ENCODE measurements at regions not wholly inside any gene's neighbourhood (a gene's known extent, or its start where the extent isn't known, plus 50 kb on each side); places are given as distances from the start of the nearest gene placed in this dataset.

DNA sequence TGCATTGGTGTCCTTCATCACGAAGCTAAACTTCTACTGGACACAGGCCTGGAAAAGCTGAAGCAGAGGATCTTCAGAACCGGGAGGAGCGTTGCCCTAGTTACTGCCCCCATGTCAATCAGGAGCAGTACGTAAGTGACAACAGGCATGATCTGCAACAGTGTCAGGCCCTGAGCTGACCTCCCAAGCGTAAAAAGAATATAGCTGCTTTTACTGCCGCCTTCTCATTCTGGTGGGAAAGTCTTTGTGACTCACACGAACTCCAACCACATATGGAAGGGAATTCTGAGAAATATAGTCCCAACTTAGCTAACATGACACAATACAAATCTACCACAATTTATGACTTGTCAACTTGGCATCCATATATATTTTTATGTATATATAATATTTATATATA lies 1007.7 kb upstream of the CDH2 start:
- no peak for TF ChIP-seq EZH2 (IDR thresholded peaks at IDR 0.05; ENCODE audit: low read length, missing control alignments)
- TF ChIP-seq, protein P1, sequence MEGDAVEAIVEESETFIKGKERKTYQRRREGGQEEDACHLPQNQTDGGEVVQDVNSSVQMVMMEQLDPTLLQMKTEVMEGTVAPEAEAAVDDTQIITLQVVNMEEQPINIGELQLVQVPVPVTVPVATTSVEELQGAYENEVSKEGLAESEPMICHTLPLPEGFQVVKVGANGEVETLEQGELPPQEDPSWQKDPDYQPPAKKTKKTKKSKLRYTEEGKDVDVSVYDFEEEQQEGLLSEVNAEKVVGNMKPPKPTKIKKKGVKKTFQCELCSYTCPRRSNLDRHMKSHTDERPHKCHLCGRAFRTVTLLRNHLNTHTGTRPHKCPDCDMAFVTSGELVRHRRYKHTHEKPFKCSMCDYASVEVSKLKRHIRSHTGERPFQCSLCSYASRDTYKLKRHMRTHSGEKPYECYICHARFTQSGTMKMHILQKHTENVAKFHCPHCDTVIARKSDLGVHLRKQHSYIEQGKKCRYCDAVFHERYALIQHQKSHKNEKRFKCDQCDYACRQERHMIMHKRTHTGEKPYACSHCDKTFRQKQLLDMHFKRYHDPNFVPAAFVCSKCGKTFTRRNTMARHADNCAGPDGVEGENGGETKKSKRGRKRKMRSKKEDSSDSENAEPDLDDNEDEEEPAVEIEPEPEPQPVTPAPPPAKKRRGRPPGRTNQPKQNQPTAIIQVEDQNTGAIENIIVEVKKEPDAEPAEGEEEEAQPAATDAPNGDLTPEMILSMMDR (conservative IDR thresholded peaks at IDR 0.05 in 1 of 2, IDR thresholded peaks at IDR 0.05 in 1 of 2; ENCODE audit: low read depth in 1 of 2, low read length in 2 of 2): no peak
- Histone ChIP-seq H3K9me3 (ENCODE audit: control insufficient read depth, insufficient read depth, low read depth, low read length) (no peaks in the 10 kb centered on the region), H2AFZ (ENCODE audit: low read length) (no peak overlapping the region), H3K27me3 (ENCODE audit: control insufficient read depth, insufficient read depth, low read length) (no peaks in the 10 kb centered on the region), H3K27ac (ENCODE audit: insufficient read depth, low read length) (no peak overlapping the region), H3K36me3 (ENCODE audit: control insufficient read depth, insufficient read depth, low read length) (no peaks in the 10 kb centered on the region), H3K9ac (ENCODE audit: insufficient read depth, low read length) (no peak overlapping the region), H3K4me2 (ENCODE audit: extremely low read depth, insufficient read depth, low read length) (no peak overlapping the region), H3K4me3 (replicated peaks in 1 of 4; ENCODE audit: control extremely low read depth in 1 of 4, insufficient read depth in 1 of 4, low read depth in 3 of 4, low read length in 4 of 4) (no peak overlapping the region), H3K79me2 (ENCODE audit: control insufficient read depth, insufficient read depth, low read length) (no peaks in the 10 kb centered on the region), H3K4me1 (ENCODE audit: control insufficient read depth, extremely low read depth, insufficient read depth, low read length) (peaks cover 7% of the 10 kb centered on the region), H4K20me1 (ENCODE audit: control insufficient read depth, extremely low read depth, insufficient read depth, low read length) (no peaks in the 10 kb centered on the region)
- peak; percentile 41 to 80 for DNase-seq (ENCODE audit: low read depth in 2 of 2)

DNA sequence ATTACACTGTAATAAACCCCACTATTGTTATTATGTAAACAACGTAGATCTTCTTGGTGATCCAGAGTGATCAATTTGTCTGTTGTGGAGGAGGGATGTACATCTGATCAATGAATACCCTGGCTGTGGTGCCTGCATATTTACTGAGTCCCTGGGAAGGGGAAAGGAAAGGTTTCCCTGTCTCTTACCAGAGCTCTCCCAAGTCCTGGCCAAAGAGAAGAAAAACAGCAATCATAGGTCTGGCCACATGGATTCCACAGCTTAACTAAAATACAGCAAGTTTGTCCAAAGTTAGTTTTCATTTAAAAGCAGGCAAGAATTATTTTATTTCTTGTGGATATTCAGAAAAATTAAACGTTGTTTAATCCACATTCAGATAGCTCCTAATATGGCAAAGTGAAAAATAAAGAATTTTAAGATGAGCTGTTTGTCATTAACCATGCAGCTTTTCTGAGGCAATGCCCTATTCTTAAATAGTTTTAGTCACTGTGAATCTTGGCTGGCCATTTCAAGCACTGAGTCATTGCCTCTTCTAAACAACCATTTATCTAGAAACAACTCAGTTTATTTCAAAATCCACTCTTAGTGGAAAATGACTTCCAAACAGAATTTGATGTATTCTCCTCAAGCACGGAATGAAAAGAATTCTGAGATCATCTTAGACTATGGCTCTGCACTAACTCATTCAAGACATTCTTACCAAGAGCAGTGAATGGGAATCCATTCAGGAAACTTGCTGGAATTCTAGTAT lies 1004.4 kb upstream of the CDH2 start:
- H3K9ac ChIP-seq (ENCODE audit: insufficient read depth, low read length): peak overlapping the region; percentile 5
- no peak overlapping the region for H3K4me3 ChIP-seq (replicated peaks in 1 of 4; ENCODE audit: control extremely low read depth in 1 of 4, insufficient read depth in 1 of 4, low read depth in 3 of 4, low read length in 4 of 4)
- DNase-seq (ENCODE audit: low read depth in 2 of 2): peak; percentile 96 to 98
- H4K20me1 ChIP-seq (ENCODE audit: control insufficient read depth, extremely low read depth, insufficient read depth, low read length): no peaks in the 10 kb centered on the region
- peak overlapping the region; percentile 87 for H3K27ac ChIP-seq (ENCODE audit: insufficient read depth, low read length)
- H3K27me3 ChIP-seq (ENCODE audit: control insufficient read depth, insufficient read depth, low read length): no peaks in the 10 kb centered on the region
- no peak for TF ChIP-seq EZH2 (IDR thresholded peaks at IDR 0.05; ENCODE audit: low read length, missing control alignments)
- TF ChIP-seq, protein P1 (conservative IDR thresholded peaks at IDR 0.05 in 1 of 2, IDR thresholded peaks at IDR 0.05 in 1 of 2; ENCODE audit: low read depth in 1 of 2, low read length in 2 of 2): no peak
- no peaks in the 10 kb centered on the region for H3K79me2 ChIP-seq (ENCODE audit: control insufficient read depth, insufficient read depth, low read length)
- no peaks in the 10 kb centered on the region for H3K9me3 ChIP-seq (ENCODE audit: control insufficient read depth, insufficient read depth, low read depth, low read length)
- H3K4me2 ChIP-seq (ENCODE audit: extremely low read depth, insufficient read depth, low read length): peak overlapping the region; percentile 17
- H2AFZ ChIP-seq (ENCODE audit: low read length): no peak overlapping the region
- peaks cover 7% of the 10 kb centered on the region for H3K4me1 ChIP-seq (ENCODE audit: control insufficient read depth, extremely low read depth, insufficient read depth, low read length)
- no peaks in the 10 kb centered on the region for H3K36me3 ChIP-seq (ENCODE audit: control insufficient read depth, insufficient read depth, low read length)

DNA sequence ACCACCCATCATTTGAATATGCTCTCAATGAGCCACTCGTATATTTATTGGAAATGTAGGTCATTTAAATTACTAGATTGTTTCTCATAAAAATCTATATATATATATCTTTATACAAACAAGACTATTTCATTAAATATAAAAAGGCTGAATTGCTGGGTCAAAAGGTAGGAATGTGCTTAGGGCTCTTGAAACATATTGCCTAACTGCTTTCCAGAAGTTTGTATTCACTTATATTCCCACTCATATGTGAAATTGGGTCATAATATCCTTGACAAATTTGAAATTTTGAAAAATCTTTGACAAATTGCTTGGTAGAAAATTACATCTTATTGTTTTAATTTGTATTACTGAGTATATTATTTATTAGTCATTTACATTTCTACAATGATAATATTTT lies 999.8 kb upstream of the CDH2 start:
- DNase-seq (ENCODE audit: low read depth in 2 of 2): peak in 1 of 2 donors; percentile 37
- Histone ChIP-seq H3K27ac (ENCODE audit: insufficient read depth, low read length) (no peak overlapping the region), H3K4me2 (ENCODE audit: extremely low read depth, insufficient read depth, low read length) (no peak overlapping the region), H3K79me2 (ENCODE audit: control insufficient read depth, insufficient read depth, low read length) (no peaks in the 10 kb centered on the region), H3K27me3 (ENCODE audit: control insufficient read depth, insufficient read depth, low read length) (no peaks in the 10 kb centered on the region), H3K36me3 (ENCODE audit: control insufficient read depth, insufficient read depth, low read length) (no peaks in the 10 kb centered on the region), H2AFZ (ENCODE audit: low read length) (no peak overlapping the region), H3K9me3 (ENCODE audit: control insufficient read depth, insufficient read depth, low read depth, low read length) (no peaks in the 10 kb centered on the region), H3K9ac (ENCODE audit: insufficient read depth, low read length) (no peak overlapping the region), H3K4me1 (ENCODE audit: control insufficient read depth, extremely low read depth, insufficient read depth, low read length) (peaks cover 5% of the 10 kb centered on the region), H3K4me3 (replicated peaks in 1 of 4; ENCODE audit: control extremely low read depth in 1 of 4, insufficient read depth in 1 of 4, low read depth in 3 of 4, low read length in 4 of 4) (no peak overlapping the region), H4K20me1 (ENCODE audit: control insufficient read depth, extremely low read depth, insufficient read depth, low read length) (no peaks in the 10 kb centered on the region)
- TF ChIP-seq EZH2 (IDR thresholded peaks at IDR 0.05; ENCODE audit: low read length, missing control alignments): no peak
- TF ChIP-seq, protein P1 (conservative IDR thresholded peaks at IDR 0.05 in 1 of 2, IDR thresholded peaks at IDR 0.05 in 1 of 2; ENCODE audit: low read depth in 1 of 2, low read length in 2 of 2): no peak

Measured in fibroblast of lung (primary cell).